Small intestine (tissue), 7 donors: ENCODE measurements at regions not wholly inside any gene's neighbourhood (a gene's known extent, or its start where the extent isn't known, plus 50 kb on each side); places are given as distances from the start of the nearest gene placed in this dataset.
"Not testable (repeated sequence)": the region's sequence is repeated elsewhere in the genome, so short reads cannot be mapped to it uniquely, and the experiment has no call there.

Experiments
- DNase-seq, 2 donors: peaks; one replicate each; pipeline versions ENCODE4 v3.0.0 to v3.0.0-alpha.2; 2013
- FAIRE-seq: peaks from 2 replicates; lab custom pipeline; 2012; peaks lifted over from hg19 to GRCh38; lab: Jason Lieb, UNC
- H3K27ac ChIP-seq, 3 donors: one replicate each; pipeline ENCODE4 v1.5.1; 2013; ENCODE audit warnings: low read length in 2 of 3, mild to moderate bottlenecking in 2 of 3, control low read depth in 1 of 3, inconsistent platforms in 1 of 3, low read depth in 1 of 3, moderate library complexity in 1 of 3
- H3K27me3 ChIP-seq, 3 donors: one replicate each; pipeline ENCODE4 v1.6.1; 2013; ENCODE audit warnings: low read length in 3 of 3, inconsistent platforms in 1 of 3; ENCODE audit not compliant: control insufficient read depth in 3 of 3, insufficient read depth in 3 of 3
- H3K36me3 ChIP-seq, 3 donors: one replicate each; pipeline ENCODE4 v1.6.1; 2013; ENCODE audit warnings: low read length in 3 of 3, inconsistent platforms in 1 of 3, low read depth in 1 of 3, mild to moderate bottlenecking in 1 of 3, moderate library complexity in 1 of 3; ENCODE audit not compliant: control insufficient read depth in 3 of 3, insufficient read depth in 2 of 3
- H3K4me1 ChIP-seq, 3 donors: one replicate each; pipeline ENCODE4 v1.6.1; 2013; ENCODE audit warnings: low read length in 2 of 3, inconsistent platforms in 1 of 3, low read depth in 1 of 3, mild to moderate bottlenecking in 1 of 3, moderate library complexity in 1 of 3; ENCODE audit not compliant: control insufficient read depth in 3 of 3, insufficient read depth in 2 of 3
- H3K4me3 ChIP-seq, 3 donors: one replicate each; pipeline ENCODE4 v1.5.1; 2013; ENCODE audit warnings: low read length in 3 of 3, control low read depth in 1 of 3, inconsistent platforms in 1 of 3, low read depth in 1 of 3, mild to moderate bottlenecking in 1 of 3, moderate library complexity in 1 of 3
- H3K9me3 ChIP-seq, 2 donors: one replicate each; pipeline ENCODE4 v1.6.1; 2013; ENCODE audit warnings: low read depth in 1 of 2, low read length in 1 of 2; ENCODE audit not compliant: control insufficient read depth in 2 of 2, insufficient read depth in 1 of 2
- WGBS, 3 donors: extraction: QIAGEN DNeasy Blood & Tissue Kit; methylation state at CpG; one replicate each; pipeline ENCODE4 v1.1.7; 2013; 5-methylcytosine and 5-hydroxymethylcytosine counted together
- donor health status: healthy with polysubstance abuse.
- donor health status: control.
- donor health status: control.
- donor health status: Bipolar disorder and iron deficiency.
- donor health status: healthy.

GRCh38 chr3:20729185-20729584 lies 543.2 kb upstream of the SGO1 start:
- H3K36me3 ChIP-seq, result no peaks in the 10 kb centered on the region
- H3K9me3 ChIP-seq, result no peaks in the 10 kb centered on the region
- DNase-seq, result no peak
- no peaks in the 10 kb centered on the region for H3K4me1 ChIP-seq
- no peaks in the 10 kb centered on the region for H3K27me3 ChIP-seq
- 91 to 93% (median 92%) methylated on average over 1 of the region's 1 CpG for WGBS, 3 donors
- H3K4me3 ChIP-seq, result no peak overlapping the region
- FAIRE-seq, result no peak
- no peak overlapping the region for H3K27ac ChIP-seq

DNA sequence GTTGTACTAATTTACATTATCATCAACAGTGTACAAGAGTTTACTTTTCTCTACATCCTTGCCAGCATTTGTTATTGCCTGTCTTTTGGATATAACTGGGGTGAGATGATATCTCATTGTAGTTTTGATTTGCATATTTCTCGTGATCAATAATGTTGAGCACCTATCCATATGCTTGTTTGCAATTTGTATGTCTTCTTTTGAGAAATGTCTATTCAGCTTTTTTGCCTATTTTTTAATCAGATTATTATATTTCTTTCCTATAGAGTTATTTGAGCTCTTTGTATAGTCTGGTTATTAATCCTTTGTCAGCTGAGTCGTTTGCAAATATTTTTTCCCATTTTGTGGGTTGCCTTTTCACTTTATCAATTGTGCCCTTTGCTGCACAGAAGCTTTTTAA lies 540.8 kb upstream of the SGO1 start:
- FAIRE-seq, result no peak
- WGBS, 3 donors, result 56 to 67% (median 59%) methylated on average over 2 of the region's 2 CpGs
- no peak overlapping the region for H3K4me3 ChIP-seq
- no peak for DNase-seq
- H3K4me1 ChIP-seq, result no peaks in the 10 kb centered on the region
- no peaks in the 10 kb centered on the region for H3K36me3 ChIP-seq
- no peaks in the 10 kb centered on the region for H3K9me3 ChIP-seq
- no peak overlapping the region for H3K27ac ChIP-seq
- H3K27me3 ChIP-seq, result no peaks in the 10 kb centered on the region

DNA sequence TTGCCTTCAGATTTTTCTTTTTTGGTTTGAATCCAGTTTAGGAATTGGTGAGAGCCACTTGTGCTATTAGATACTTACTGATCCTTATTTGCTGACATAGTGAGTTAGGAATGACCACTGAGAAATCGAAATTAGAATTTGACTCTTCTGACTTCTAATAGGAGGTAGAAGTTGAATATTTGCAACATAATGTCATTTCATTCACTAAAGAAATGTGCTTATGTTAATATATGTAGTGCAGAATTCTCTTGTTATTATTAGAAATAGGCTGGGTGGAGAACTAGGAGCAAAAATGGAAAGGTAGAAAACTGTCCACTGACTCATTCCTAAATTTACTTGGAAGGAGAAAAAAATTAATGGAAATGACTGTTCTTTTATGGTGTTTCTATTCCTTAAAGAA lies 538.2 kb upstream of the SGO1 start:
- Histone ChIP-seq H3K4me3 (no peak overlapping the region), H3K9me3 (peaks cover 0 to 3% of the 10 kb centered on the region in 2 donors), H3K27me3 (no peaks in the 10 kb centered on the region), H3K4me1 (no peaks in the 10 kb centered on the region), H3K27ac (no peak overlapping the region), H3K36me3 (no peaks in the 10 kb centered on the region)
- FAIRE-seq (no peak), DNase-seq (no peak)
- WGBS, 3 donors, result 77 to 83% (median 80%) methylated on average over 1 of the region's 1 CpG

- not testable (repeated sequence) for H3K27ac ChIP-seq, H3K36me3 ChIP-seq, FAIRE-seq, H3K27me3 ChIP-seq, H3K4me1 ChIP-seq, DNase-seq, H3K4me3 ChIP-seq, H3K9me3 ChIP-seq
- 89 to 90% (median 89%) methylated on average over 2 of the region's 2 CpGs for WGBS, 3 donors
Observed at GRCh38 chr3:20716425-20716824, 530.4 kb upstream of the SGO1 start.

DNA sequence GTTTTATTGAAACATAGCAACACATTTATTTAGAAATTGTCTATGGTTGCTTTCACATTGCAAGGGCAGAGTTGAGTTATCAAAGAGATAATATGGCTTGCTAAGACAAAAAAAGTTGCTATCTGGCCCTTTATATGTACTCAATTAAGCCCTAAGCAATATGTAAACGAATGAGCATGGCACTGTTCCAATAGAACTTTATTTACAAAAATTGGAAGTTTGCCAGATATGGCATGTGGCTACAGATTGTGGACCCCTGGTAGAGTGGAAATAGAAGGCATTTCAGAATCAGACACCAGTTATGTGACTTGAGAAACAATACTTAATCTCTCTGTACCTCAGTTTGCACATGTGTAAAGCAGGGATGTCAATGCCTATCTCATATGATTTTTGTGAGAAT lies 515.6 kb upstream of the SGO1 start:
- DNase-seq (no peak), FAIRE-seq (no peak)
- no peak overlapping the region for H3K27ac ChIP-seq
- WGBS, 3 donors, result 16 to 28% (median 19%) methylated on average over 1 of the region's 1 CpG
- no peaks in the 10 kb centered on the region for H3K9me3 ChIP-seq
- no peak overlapping the region for H3K4me3 ChIP-seq
- H3K36me3 ChIP-seq, result no peaks in the 10 kb centered on the region
- no peaks in the 10 kb centered on the region for H3K4me1 ChIP-seq
- H3K27me3 ChIP-seq, result no peaks in the 10 kb centered on the region

DNA sequence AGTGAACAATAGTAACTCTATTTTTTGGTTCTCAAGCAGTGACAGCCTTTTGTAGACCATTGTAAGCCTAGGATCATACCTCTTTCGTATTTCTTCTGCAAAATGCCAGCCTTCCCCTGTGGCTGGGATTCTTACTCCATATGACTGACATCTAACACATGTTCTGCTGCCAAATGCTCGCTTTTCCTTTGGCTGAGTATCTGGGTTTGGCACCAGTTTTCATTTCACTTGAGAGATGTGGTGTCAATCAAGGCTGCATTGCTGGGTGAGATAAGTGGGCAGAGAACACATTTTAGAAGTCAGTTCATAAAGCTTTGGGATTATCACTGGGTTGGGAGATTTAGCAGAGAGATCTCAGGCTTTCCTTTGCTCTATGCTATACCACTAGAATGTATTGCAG lies 514.7 kb upstream of the SGO1 start:
- Histone ChIP-seq H3K9me3 (no peaks in the 10 kb centered on the region), H3K36me3 (no peaks in the 10 kb centered on the region), H3K27ac (no peak overlapping the region), H3K27me3 (no peaks in the 10 kb centered on the region), H3K4me1 (no peaks in the 10 kb centered on the region), H3K4me3 (no peak overlapping the region)
- FAIRE-seq (no peak), DNase-seq (no peak)
- 43 to 60% (median 56%) methylated on average over 2 of the region's 2 CpGs for WGBS, 3 donors

DNA sequence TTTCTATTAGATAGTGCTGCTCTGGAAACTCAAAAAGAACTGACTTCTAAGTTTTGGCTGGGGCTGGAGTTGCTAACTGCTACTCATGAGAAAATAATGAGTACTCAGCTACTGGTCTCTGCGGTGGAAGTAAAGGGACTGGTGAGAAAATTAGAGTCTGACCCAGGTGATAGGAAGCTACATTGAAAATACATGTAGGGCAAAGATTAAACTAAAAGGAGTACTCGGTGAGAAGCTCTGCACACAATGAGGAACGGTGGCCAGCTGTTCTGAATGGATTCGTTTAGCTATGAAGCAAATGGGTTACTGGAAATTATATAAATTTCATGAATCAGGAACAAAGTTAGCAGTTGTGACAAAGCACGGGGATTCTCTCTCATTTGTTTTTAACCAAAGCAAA lies 512.9 kb upstream of the SGO1 start:
- Histone ChIP-seq H3K36me3 (no peaks in the 10 kb centered on the region), H3K9me3 (no peaks in the 10 kb centered on the region), H3K27ac (no peak overlapping the region), H3K27me3 (no peaks in the 10 kb centered on the region), H3K4me1 (no peaks in the 10 kb centered on the region), H3K4me3 (no peak overlapping the region)
- no peak for FAIRE-seq
- 72 to 88% (median 75%) methylated on average over 5 of the region's 5 CpGs for WGBS, 3 donors
- DNase-seq, result no peak

- DNase-seq (no peak), FAIRE-seq (no peak)
- Histone ChIP-seq H3K4me1 (no peaks in the 10 kb centered on the region), H3K9me3 (no peaks in the 10 kb centered on the region), H3K4me3 (no peak overlapping the region), H3K27me3 (no peaks in the 10 kb centered on the region), H3K27ac (no peak overlapping the region), H3K36me3 (no peaks in the 10 kb centered on the region)
- 52 to 60% (median 54%) methylated on average over 4 of the region's 4 CpGs for WGBS, 3 donors
Observed at GRCh38 chr3:20696388-20697150, 510.6 kb upstream of the SGO1 start.

GRCh38 chr3:20692675-20693074 lies 506.7 kb upstream of the SGO1 start:
- DNase-seq (no peak), FAIRE-seq (no peak)
- no peak overlapping the region for H3K27ac ChIP-seq
- H3K4me3 ChIP-seq, result no peak overlapping the region
- no peaks in the 10 kb centered on the region for H3K36me3 ChIP-seq
- H3K4me1 ChIP-seq, result no peaks in the 10 kb centered on the region
- 64 to 75% (median 72%) methylated on average over 2 of the region's 2 CpGs for WGBS, 3 donors
- H3K27me3 ChIP-seq, result no peaks in the 10 kb centered on the region
- no peaks in the 10 kb centered on the region for H3K9me3 ChIP-seq
